Sigmoid colon (tissue), 6 donors: ENCODE measurements at regions not wholly inside any gene's neighbourhood (a gene's known extent, or its start where the extent isn't known, plus 50 kb on each side); places are given as distances from the start of the nearest gene placed in this dataset.

Experiments
- DNase-seq: peaks from one replicate; pipeline ENCODE4 v3.0.0-alpha.2; 2019
- H3K27ac ChIP-seq, 4 donors: fragments of 200-600 bp; sonication (generic); one replicate each; pipeline ENCODE4 v1.5.1; 2016 to 2019; ENCODE audit warnings: mild to moderate bottlenecking in 1 of 4
- H3K27me3 ChIP-seq, 3 donors: fragments of 200-600 bp; sonication (generic); one replicate each; pipeline ENCODE4 v1.5.1; 2019; ENCODE audit warnings: mild to moderate bottlenecking in 1 of 3
- H3K36me3 ChIP-seq, 4 donors: fragments of 200-600 bp; sonication (generic); one replicate each; pipeline ENCODE4 v1.5.1; 2016 to 2019
- H3K4me1 ChIP-seq, 4 donors: fragments of 200-600 bp; sonication (generic); one replicate each; pipeline ENCODE4 v1.5.1; 2017 to 2019
- H3K4me3 ChIP-seq, 4 donors: fragments of 200-600 bp; sonication (generic); one replicate each; pipeline ENCODE4 v1.5.1; 2017 to 2019; ENCODE audit warnings: mild to moderate bottlenecking in 2 of 4, moderate library complexity in 1 of 4
- H3K9me3 ChIP-seq, 4 donors: fragments of 200-600 bp in 3 of 4; sonication (generic) in 3 of 4; one replicate each; pipeline versions ENCODE4 v1.5.1 to v1.6.1; 2013 to 2019
- EP300 ChIP-seq, 4 donors: sonication (generic); formaldehyde crosslinking; IDR thresholded peaks; one replicate each; pipeline ENCODE4 v1.6.1; 2017; ENCODE audit warnings: antibody characterized with exemption in 4 of 4
- POLR2A ChIP-seq, 2 donors: fragments of 450-650 bp; IDR thresholded peaks; one replicate each; pipeline ENCODE4 v1.6.1; 2016; ENCODE audit warnings: antibody characterized with exemption in 2 of 2, mild to moderate bottlenecking in 2 of 2, moderate library complexity in 2 of 2
- POLR2AphosphoS5 ChIP-seq, 4 donors: sonication (generic); formaldehyde crosslinking; IDR thresholded peaks; one replicate each; pipeline ENCODE4 v1.6.1; 2017; ENCODE audit warnings: antibody characterized with exemption in 4 of 4
- WGBS, 2 donors: extraction: QIAGEN DNeasy Blood & Tissue Kit; methylation state at CpG; one replicate each; pipeline ENCODE4 v1.1.7; 2013; 5-methylcytosine and 5-hydroxymethylcytosine counted together
- intact Hi-C: fragments of 100-400 bp; cut with DNase I; formaldehyde crosslinking; loops from one replicate; pipeline ENCODE4 v1.15.1; 2023
- TF ChIP-seq, protein P1 (sequence below), 4 experiments: fragments of 450-650 bp in 3 of 4; fragments of 200-600 bp in 1 of 4; IDR thresholded peaks; one replicate each; pipeline ENCODE4 v1.5.1; 2016 to 2019; ENCODE audit warnings: antibody characterized with exemption in 4 of 4, mild to moderate bottlenecking in 3 of 4, moderate library complexity in 2 of 4
- donor health status: healthy with polysubstance abuse.
- donor health status: healthy.

DNA sequence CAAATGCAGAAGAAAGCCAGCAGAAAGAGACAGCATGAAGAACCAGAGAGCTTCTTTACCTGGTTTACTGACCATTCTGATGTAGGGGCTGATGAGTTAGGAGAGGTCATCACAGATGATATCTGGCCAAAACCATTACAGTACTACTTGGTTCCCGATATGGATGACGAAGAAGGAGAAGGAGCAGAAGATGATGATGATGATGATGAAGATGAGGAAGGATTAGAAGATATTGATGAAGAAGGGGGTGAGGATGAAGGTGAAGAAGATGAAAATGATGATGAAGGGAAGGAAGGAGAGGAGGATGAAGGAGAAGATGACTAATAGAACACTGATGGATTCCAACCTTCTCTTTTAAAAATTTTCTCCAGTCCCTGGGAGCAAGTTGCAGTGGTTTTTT, 178.2 kb upstream of the CRY1 start:
- H3K4me3 ChIP-seq: no peak overlapping the region
- intact Hi-C loops: no loop called here
- DNase-seq: no peak
- WGBS, 2 donors: 71 to 98% methylated on average over 2 of the region's 2 CpGs
- H3K27me3 ChIP-seq: no peaks in the 10 kb centered on the region
- no peak overlapping the region for H3K27ac ChIP-seq
- no peaks in the 10 kb centered on the region for H3K9me3 ChIP-seq
- no peak for TF ChIP-seq POLR2A (IDR thresholded peaks at IDR 0.05)
- TF ChIP-seq EP300 (IDR thresholded peaks at IDR 0.05): no peak
- TF ChIP-seq, protein P1, sequence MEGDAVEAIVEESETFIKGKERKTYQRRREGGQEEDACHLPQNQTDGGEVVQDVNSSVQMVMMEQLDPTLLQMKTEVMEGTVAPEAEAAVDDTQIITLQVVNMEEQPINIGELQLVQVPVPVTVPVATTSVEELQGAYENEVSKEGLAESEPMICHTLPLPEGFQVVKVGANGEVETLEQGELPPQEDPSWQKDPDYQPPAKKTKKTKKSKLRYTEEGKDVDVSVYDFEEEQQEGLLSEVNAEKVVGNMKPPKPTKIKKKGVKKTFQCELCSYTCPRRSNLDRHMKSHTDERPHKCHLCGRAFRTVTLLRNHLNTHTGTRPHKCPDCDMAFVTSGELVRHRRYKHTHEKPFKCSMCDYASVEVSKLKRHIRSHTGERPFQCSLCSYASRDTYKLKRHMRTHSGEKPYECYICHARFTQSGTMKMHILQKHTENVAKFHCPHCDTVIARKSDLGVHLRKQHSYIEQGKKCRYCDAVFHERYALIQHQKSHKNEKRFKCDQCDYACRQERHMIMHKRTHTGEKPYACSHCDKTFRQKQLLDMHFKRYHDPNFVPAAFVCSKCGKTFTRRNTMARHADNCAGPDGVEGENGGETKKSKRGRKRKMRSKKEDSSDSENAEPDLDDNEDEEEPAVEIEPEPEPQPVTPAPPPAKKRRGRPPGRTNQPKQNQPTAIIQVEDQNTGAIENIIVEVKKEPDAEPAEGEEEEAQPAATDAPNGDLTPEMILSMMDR (IDR thresholded peaks at IDR 0.05): no peak
- no peak for TF ChIP-seq POLR2AphosphoS5 (IDR thresholded peaks at IDR 0.05)
- no peaks in the 10 kb centered on the region for H3K36me3 ChIP-seq
- no peaks in the 10 kb centered on the region for H3K4me1 ChIP-seq

DNA sequence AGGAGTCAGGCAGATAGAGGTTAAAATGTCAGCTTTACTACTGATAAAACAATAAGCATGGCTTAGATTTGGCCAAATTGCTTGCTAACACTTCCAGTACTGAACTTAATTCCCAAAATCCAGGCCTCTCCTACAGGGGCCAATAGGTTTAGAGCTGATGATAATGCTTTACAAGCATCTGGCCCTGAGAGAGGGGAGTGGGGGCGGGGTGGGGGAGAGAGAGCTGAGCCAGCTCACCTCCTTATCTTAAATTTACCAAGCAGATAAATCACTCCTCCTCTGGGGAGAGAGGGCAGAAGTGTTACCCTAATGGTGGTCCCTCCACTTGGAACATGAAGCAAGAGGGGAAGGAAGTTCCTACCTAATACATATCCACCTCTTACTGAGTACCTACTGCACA, 182.2 kb upstream of the CRY1 start:
- Histone ChIP-seq H3K4me1 (no peaks in the 10 kb centered on the region), H3K36me3 (no peaks in the 10 kb centered on the region), H3K27me3 (no peaks in the 10 kb centered on the region), H3K27ac (no peak overlapping the region), H3K4me3 (no peak overlapping the region), H3K9me3 (no peaks in the 10 kb centered on the region)
- no peak for DNase-seq
- intact Hi-C loops: no loop called here
- 76 to 88% methylated on average over 1 of the region's 1 CpG for WGBS, 2 donors
- TF ChIP-seq POLR2AphosphoS5 (IDR thresholded peaks at IDR 0.05) (no peak), POLR2A (IDR thresholded peaks at IDR 0.05) (no peak), EP300 (IDR thresholded peaks at IDR 0.05) (no peak)
- TF ChIP-seq, protein P1 (IDR thresholded peaks at IDR 0.05): no peak

DNA sequence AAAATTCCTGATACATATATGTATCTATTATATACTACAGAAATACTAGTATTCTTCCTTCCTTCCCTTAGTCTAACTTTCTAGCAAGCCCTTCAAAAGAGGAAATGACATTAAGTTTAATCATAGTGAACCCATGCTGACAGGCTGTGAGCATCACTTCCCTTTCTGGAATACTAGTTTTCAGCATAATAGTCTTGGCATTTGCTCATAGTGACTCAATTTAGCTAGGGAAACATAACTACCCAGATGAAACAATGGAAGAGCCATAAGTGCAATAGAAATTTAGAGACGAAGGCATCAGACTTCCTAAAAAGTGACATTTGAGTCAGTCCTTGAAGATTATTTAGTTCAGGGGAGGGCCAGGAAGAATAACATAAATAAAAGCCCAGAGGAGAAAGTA, 184.5 kb upstream of the CRY1 start:
- Histone ChIP-seq H3K36me3 (no peaks in the 10 kb centered on the region), H3K4me3 (no peak overlapping the region), H3K27me3 (no peaks in the 10 kb centered on the region), H3K4me1 (no peaks in the 10 kb centered on the region), H3K9me3 (no peaks in the 10 kb centered on the region), H3K27ac (no peak overlapping the region)
- intact Hi-C loops: no loop called here
- TF ChIP-seq, protein P1 (IDR thresholded peaks at IDR 0.05): no peak
- TF ChIP-seq EP300 (IDR thresholded peaks at IDR 0.05) (no peak), POLR2AphosphoS5 (IDR thresholded peaks at IDR 0.05) (no peak), POLR2A (IDR thresholded peaks at IDR 0.05) (no peak)
- 64 to 73% methylated on average over 1 of the region's 1 CpG for WGBS, 2 donors
- no peak for DNase-seq

DNA sequence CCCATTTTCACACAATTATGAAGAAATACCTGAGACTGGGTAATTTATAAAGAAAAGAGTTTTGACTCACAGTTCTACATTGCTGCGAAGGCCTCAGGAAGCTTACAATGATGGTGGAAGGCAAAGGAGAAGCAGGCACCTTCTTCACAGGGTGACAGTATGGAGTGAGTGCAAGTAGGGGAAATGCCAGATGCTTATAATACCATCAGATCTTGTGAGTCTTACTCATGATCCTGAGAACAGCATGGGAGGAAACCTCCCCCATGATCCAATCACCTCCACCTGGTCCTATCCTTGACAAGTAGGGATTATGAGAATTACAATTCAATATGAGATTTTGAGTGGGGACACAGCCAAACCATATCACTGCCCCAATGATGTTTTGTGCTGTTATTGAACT, 189.3 kb upstream of the CRY1 start:
- DNase-seq: no peak
- Histone ChIP-seq H3K27me3 (no peaks in the 10 kb centered on the region), H3K4me1 (no peaks in the 10 kb centered on the region), H3K36me3 (no peaks in the 10 kb centered on the region), H3K27ac (no peak overlapping the region), H3K4me3 (no peak overlapping the region), H3K9me3 (peaks cover 0 to 5% (median 0%) of the 10 kb centered on the region in 4 donors)
- intact Hi-C loops: no loop called here
- WGBS, 2 donors: 91 to 95% methylated on average over 1 of the region's 1 CpG
- TF ChIP-seq, protein P1 (IDR thresholded peaks at IDR 0.05): no peak
- TF ChIP-seq POLR2AphosphoS5 (IDR thresholded peaks at IDR 0.05): no peak
- TF ChIP-seq POLR2A (IDR thresholded peaks at IDR 0.05): no peak
- TF ChIP-seq EP300 (IDR thresholded peaks at IDR 0.05): no peak

DNA sequence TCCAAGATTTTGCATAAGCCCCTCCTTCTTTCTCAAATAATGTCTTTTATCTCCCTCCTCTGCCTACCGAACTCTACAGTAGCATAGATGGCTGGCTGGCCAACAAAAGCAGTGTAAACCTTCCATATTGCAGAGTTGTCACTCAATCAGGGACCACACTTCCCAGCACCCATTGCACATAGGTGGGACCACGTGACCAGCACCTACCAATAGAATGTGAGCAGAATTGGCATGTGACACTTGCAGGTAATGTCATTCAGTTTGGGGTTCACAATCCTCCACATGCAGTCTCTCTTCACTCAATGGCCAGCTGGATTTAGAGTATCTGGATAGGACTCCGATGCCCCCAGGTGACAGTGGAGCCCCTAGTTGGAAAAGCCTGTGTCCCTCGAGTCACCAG, 190.3 kb upstream of the CRY1 start:
- H3K9me3 ChIP-seq: peaks cover 0 to 5% (median 0%) of the 10 kb centered on the region in 4 donors
- WGBS, 2 donors: 84 to 86% methylated on average over 4 of the region's 4 CpGs
- H3K27ac ChIP-seq: no peak overlapping the region
- intact Hi-C loops: no loop called here
- H3K27me3 ChIP-seq: no peaks in the 10 kb centered on the region
- H3K4me1 ChIP-seq: no peaks in the 10 kb centered on the region
- H3K36me3 ChIP-seq: no peaks in the 10 kb centered on the region
- H3K4me3 ChIP-seq: no peak overlapping the region
- DNase-seq: no peak
- TF ChIP-seq POLR2AphosphoS5 (IDR thresholded peaks at IDR 0.05) (no peak), POLR2A (IDR thresholded peaks at IDR 0.05) (no peak), EP300 (IDR thresholded peaks at IDR 0.05) (no peak)
- TF ChIP-seq, protein P1 (IDR thresholded peaks at IDR 0.05): no peak
